CD4-positive, CD25-positive, alpha-beta regulatory T cell (primary cell): ENCODE measurements at regions not wholly inside any gene's neighbourhood (a gene's known extent, or its start where the extent isn't known, plus 50 kb on each side); places are given as distances from the start of the nearest gene placed in this dataset.
"Not testable (repeated sequence)": the region's sequence is repeated elsewhere in the genome, so short reads cannot be mapped to it uniquely, and the experiment has no call there.

Experiments used
- ATAC-seq, 2 donors: fragments of 150-1000 bp; cut with Tn5 transposase; one replicate each; pipeline ENCODE4 v1.10.0; 2021; ENCODE audit warnings: low read depth in 2 of 2, moderate number of reproducible peaks in 2 of 2, moderate library complexity in 1 of 2
- DNase-seq, 3 donors: peaks; one replicate each; pipeline versions ENCODE4 v3.0.0 to v3.0.0-alpha.2; 2012 to 2022; ENCODE audit warnings: mixed read lengths in 1 of 3
- H3K27ac ChIP-seq: one replicate; pipeline ENCODE4 v1.7.0; 2013; ENCODE audit warnings: mild to moderate bottlenecking, low read length; ENCODE audit not compliant: insufficient read depth, poor library complexity, severe bottlenecking
- H3K27me3 ChIP-seq: one replicate; pipeline ENCODE4 v1.7.0; 2013; ENCODE audit warnings: low read length; ENCODE audit not compliant: control insufficient read depth, insufficient read depth
- H3K36me3 ChIP-seq: one replicate; pipeline ENCODE4 v1.7.0; 2013; ENCODE audit warnings: mild to moderate bottlenecking, low read length, moderate library complexity; ENCODE audit not compliant: control insufficient read depth, insufficient read depth
- H3K4me1 ChIP-seq: 2 replicates; pipeline ENCODE4 v1.7.0; 2013; ENCODE audit warnings: mild to moderate bottlenecking, low read length; ENCODE audit not compliant: insufficient read depth, control insufficient read depth, poor library complexity, severe bottlenecking
- H3K4me3 ChIP-seq: one replicate; pipeline ENCODE4 v1.7.0; 2013; ENCODE audit warnings: low read depth, mild to moderate bottlenecking, low read length, moderate library complexity
- H3K9me3 ChIP-seq, 2 experiments: 1 replicate in 1 of 2; 2 replicates in 1 of 2; pipeline ENCODE4 v1.7.0; 2013; ENCODE audit warnings: low read length in 2 of 2, mild to moderate bottlenecking in 1 of 2, moderate library complexity in 1 of 2; ENCODE audit not compliant: control insufficient read depth in 2 of 2
- H3K27ac Mint-ChIP-seq, 3 donors: one replicate each; pipeline ENCODE4 v1.8.0; 2020 to 2022; ENCODE audit warnings: mild to moderate bottlenecking in 3 of 3, mixed read lengths in 3 of 3, moderate library complexity in 2 of 3
- H3K27me3 Mint-ChIP-seq: one replicate; pipeline ENCODE4 v1.8.0; 2022; ENCODE audit warnings: mild to moderate bottlenecking, mixed read lengths
- H3K36me3 Mint-ChIP-seq: one replicate; pipeline ENCODE4 v1.8.0; 2020; ENCODE audit warnings: mixed read lengths
- H3K4me1 Mint-ChIP-seq, 4 donors: one replicate each; pipeline ENCODE4 v1.8.0; 2020 to 2022; ENCODE audit warnings: mixed read lengths in 4 of 4, mild to moderate bottlenecking in 1 of 4
- H3K4me3 Mint-ChIP-seq, 4 donors: one replicate each; pipeline ENCODE4 v1.8.0; 2020 to 2022; ENCODE audit warnings: mild to moderate bottlenecking in 4 of 4, mixed read lengths in 4 of 4, moderate library complexity in 3 of 4
- H3K9me3 Mint-ChIP-seq, 7 donors: one replicate each; pipeline ENCODE4 v1.8.0; 2020 to 2022; ENCODE audit warnings: mixed read lengths in 7 of 7, mild to moderate bottlenecking in 3 of 7, moderate library complexity in 2 of 7

GRCh38 chr14:34081576-34082136, 130.8 kb upstream of the EGLN3 start:
- Mint-ChIP-seq H3K36me3 (no peaks in the 10 kb centered on the region), H3K4me1 (no peaks in the 10 kb centered on the region), H3K27ac (no peak overlapping the region), H3K9me3 (peaks cover 0 to 2% (median 0%) of the 10 kb centered on the region in 7 donors), H3K27me3 (no peaks in the 10 kb centered on the region), H3K4me3 (no peak overlapping the region)
- H3K27me3 ChIP-seq: no peaks in the 10 kb centered on the region
- no peaks in the 10 kb centered on the region for H3K9me3 ChIP-seq
- no peaks in the 10 kb centered on the region for H3K4me1 ChIP-seq
- ATAC-seq: no peak
- no peaks in the 10 kb centered on the region for H3K36me3 ChIP-seq
- DNase-seq: no peak
- no peak overlapping the region for H3K27ac ChIP-seq
- no peak overlapping the region for H3K4me3 ChIP-seq

GRCh38 chr14:34081101-34081575, 130.3 kb upstream of the EGLN3 start:
- DNase-seq (no peak), ATAC-seq (no peak)
- Mint-ChIP-seq H3K4me3 (no peak overlapping the region), H3K4me1 (no peaks in the 10 kb centered on the region), H3K9me3 (peaks cover 0 to 2% (median 0%) of the 10 kb centered on the region in 7 donors), H3K36me3 (no peaks in the 10 kb centered on the region), H3K27me3 (no peaks in the 10 kb centered on the region), H3K27ac (no peak overlapping the region)
- no peaks in the 10 kb centered on the region for H3K9me3 ChIP-seq
- H3K27ac ChIP-seq: no peak overlapping the region
- H3K27me3 ChIP-seq: no peaks in the 10 kb centered on the region
- no peak overlapping the region for H3K4me3 ChIP-seq
- H3K4me1 ChIP-seq: no peaks in the 10 kb centered on the region
- H3K36me3 ChIP-seq: no peaks in the 10 kb centered on the region

- H3K4me3 Mint-ChIP-seq, H3K4me3 ChIP-seq, DNase-seq, H3K9me3 ChIP-seq, H3K4me1 Mint-ChIP-seq, H3K27ac ChIP-seq, H3K36me3 ChIP-seq, ATAC-seq, H3K27me3 Mint-ChIP-seq, H3K4me1 ChIP-seq, H3K36me3 Mint-ChIP-seq, H3K9me3 Mint-ChIP-seq, H3K27ac Mint-ChIP-seq, H3K27me3 ChIP-seq: not testable (repeated sequence)
Measured at GRCh38 chr14:34079643-34080042, 128.8 kb upstream of the EGLN3 start.

- peak overlapping the region in 1 of 3 donors; percentile 38 for H3K27ac Mint-ChIP-seq
- DNase-seq: no peak
- no peaks in the 10 kb centered on the region for H3K27me3 Mint-ChIP-seq
- H3K9me3 Mint-ChIP-seq: peaks cover 0 to 2% (median 0%) of the 10 kb centered on the region in 7 donors
- H3K4me3 Mint-ChIP-seq: no peak overlapping the region
- H3K4me1 ChIP-seq: no peaks in the 10 kb centered on the region
- no peaks in the 10 kb centered on the region for H3K36me3 ChIP-seq
- H3K4me3 ChIP-seq: no peak overlapping the region
- ATAC-seq: no peak
- no peak overlapping the region for H3K27ac ChIP-seq
- no peaks in the 10 kb centered on the region for H3K27me3 ChIP-seq
- H3K4me1 Mint-ChIP-seq: no peaks in the 10 kb centered on the region
- no peaks in the 10 kb centered on the region for H3K9me3 ChIP-seq
- H3K36me3 Mint-ChIP-seq: no peaks in the 10 kb centered on the region
Measured at GRCh38 chr14:34078117-34078743, 127.4 kb upstream of the EGLN3 start.

GRCh38 chr14:34075826-34076225, 125.0 kb upstream of the EGLN3 start:
- H3K27me3 Mint-ChIP-seq: no peaks in the 10 kb centered on the region
- DNase-seq: no peak

GRCh38 chr14:34075042-34075744, 124.3 kb upstream of the EGLN3 start:
- Histone ChIP-seq H3K36me3 (no peaks in the 10 kb centered on the region), H3K27me3 (no peaks in the 10 kb centered on the region), H3K4me3 (no peak overlapping the region), H3K4me1 (no peaks in the 10 kb centered on the region), H3K9me3 (no peaks in the 10 kb centered on the region), H3K27ac (no peak overlapping the region)
- no peaks in the 10 kb centered on the region for H3K27me3 Mint-ChIP-seq
- no peak overlapping the region for H3K27ac Mint-ChIP-seq
- DNase-seq (no peak), ATAC-seq (no peak)
- no peaks in the 10 kb centered on the region for H3K4me1 Mint-ChIP-seq
- no peaks in the 10 kb centered on the region for H3K36me3 Mint-ChIP-seq
- peaks cover 0 to 4% (median 2%) of the 10 kb centered on the region in 7 donors for H3K9me3 Mint-ChIP-seq
- H3K4me3 Mint-ChIP-seq: no peak overlapping the region

More at GRCh38 chr14:34075826-34076225, 125.0 kb upstream of the EGLN3 start:
- Histone ChIP-seq H3K4me1 (no peaks in the 10 kb centered on the region), H3K36me3 (no peaks in the 10 kb centered on the region), H3K4me3 (no peak overlapping the region), H3K27me3 (no peaks in the 10 kb centered on the region), H3K9me3 (no peaks in the 10 kb centered on the region), H3K27ac (no peak overlapping the region)
- H3K4me1 Mint-ChIP-seq: no peaks in the 10 kb centered on the region
- ATAC-seq: no peak
- H3K36me3 Mint-ChIP-seq: no peaks in the 10 kb centered on the region
- no peak overlapping the region for H3K4me3 Mint-ChIP-seq
- H3K27ac Mint-ChIP-seq: no peak overlapping the region
- H3K9me3 Mint-ChIP-seq: peaks cover 0 to 4% (median 2%) of the 10 kb centered on the region in 7 donors

- no peaks in the 10 kb centered on the region for H3K4me1 ChIP-seq
- H3K27ac Mint-ChIP-seq: no peak overlapping the region
- ATAC-seq (no peak), DNase-seq (no peak)
- no peaks in the 10 kb centered on the region for H3K36me3 Mint-ChIP-seq
- H3K27me3 Mint-ChIP-seq: no peaks in the 10 kb centered on the region
- H3K4me1 Mint-ChIP-seq: no peaks in the 10 kb centered on the region
- no peak overlapping the region for H3K27ac ChIP-seq
- H3K4me3 Mint-ChIP-seq: no peak overlapping the region
- no peaks in the 10 kb centered on the region for H3K27me3 ChIP-seq
- H3K36me3 ChIP-seq: no peaks in the 10 kb centered on the region
- H3K9me3 ChIP-seq: no peaks in the 10 kb centered on the region
- H3K9me3 Mint-ChIP-seq: peaks cover 0 to 6% (median 1%) of the 10 kb centered on the region in 7 donors
- no peak overlapping the region for H3K4me3 ChIP-seq
Measured at GRCh38 chr14:34072921-34073320, 122.0 kb upstream of the EGLN3 start.
